GM21367 (cell line): ENCODE measurements at regions not wholly inside any gene's neighbourhood (a gene's known extent, or its start where the extent isn't known, plus 50 kb on each side); places are given as distances from the start of the nearest gene placed in this dataset.

Experiments used
- ATAC-seq: cut with Tn5 transposase; IDR thresholded peaks from one replicate; pipeline ENCODE4 v1.9.1; 2021; ENCODE audit not compliant: unreplicated experiment

GRCh38 chr3:25306066-25306465, 122.0 kb upstream of the RARB start:
- no peak for ATAC-seq

- no peak for ATAC-seq
Observed at GRCh38 chr3:25306705-25307104, 121.4 kb upstream of the RARB start.

GRCh38 chr3:25313286-25313685, 114.8 kb upstream of the RARB start:
- no peak for ATAC-seq

GRCh38 chr3:25324954-25325655, 103.0 kb upstream of the RARB start:
- no peak for ATAC-seq

GRCh38 chr3:25335356-25335755, 92.7 kb upstream of the RARB start:
- no peak for ATAC-seq

- ATAC-seq, result no peak
Observed at GRCh38 chr3:25338158-25338725, 89.8 kb upstream of the RARB start.

GRCh38 chr3:25339225-25339624, 88.8 kb upstream of the RARB start:
- no peak for ATAC-seq

GRCh38 chr3:25344670-25345069, 83.4 kb upstream of the RARB start:
- no peak for ATAC-seq

- ATAC-seq, result no peak
Observed at GRCh38 chr3:25349095-25349494, 79.0 kb upstream of the RARB start.

- ATAC-seq, result no peak
Observed at GRCh38 chr3:25349828-25350724, 78.0 kb upstream of the RARB start.

GRCh38 chr3:25350725-25351114, 77.3 kb upstream of the RARB start:
- ATAC-seq, result no peak

- ATAC-seq, result no peak
Observed at GRCh38 chr3:25354071-25354470, 74.0 kb upstream of the RARB start.

- no peak for ATAC-seq
Observed at GRCh38 chr3:25355034-25355885, 72.8 kb upstream of the RARB start.

GRCh38 chr3:25355998-25356397, 72.1 kb upstream of the RARB start:
- ATAC-seq, result no peak

GRCh38 chr3:25362118-25362517, 65.9 kb upstream of the RARB start:
- ATAC-seq, result no peak

- ATAC-seq, result no peak
Observed at GRCh38 chr3:25365636-25366035, 62.4 kb upstream of the RARB start.

- no peak for ATAC-seq
Observed at GRCh38 chr3:25367025-25367424, 61.0 kb upstream of the RARB start.

- no peak for ATAC-seq
Observed at GRCh38 chr3:25372167-25372566, 55.9 kb upstream of the RARB start.

GRCh38 chr3:25376340-25376739, 51.7 kb upstream of the RARB start:
- ATAC-seq, result no peak

GRCh38 chr3:25377042-25377441, 51.0 kb upstream of the RARB start:
- ATAC-seq, result no peak
